H1 (cell line): ENCODE measurements at regions not wholly inside any gene's neighbourhood (a gene's known extent, or its start where the extent isn't known, plus 50 kb on each side); places are given as distances from the start of the nearest gene placed in this dataset.

Experiments
- CTCF ChIA-PET: fragments of 300-600 bp; sonication (Branson Sonifier 250); formaldehyde crosslinking; loops from one replicate; lab custom pipeline; 2021; ENCODE audit not compliant: partially characterized antibody; lab: Charles Lee
- POLR2A ChIA-PET: fragments of 300-600 bp; sonication (Branson Sonifier 250); formaldehyde crosslinking; loops from one replicate; lab custom pipeline; 2021; ENCODE audit warnings: inconsistent platforms; ENCODE audit not compliant: partially characterized antibody; lab: Charles Lee
- DNase-seq, 2 experiments: peaks; one replicate each; pipeline versions ENCODE4 v3.0.0 to v3.0.0-alpha.2; 2010 to 2022; ENCODE audit warnings: low spot score in 2 of 2, low read depth in 1 of 2, mixed read lengths in 1 of 2
- FAIRE-seq: peaks from 2 replicates; lab custom pipeline; 2011; peaks lifted over from hg19 to GRCh38; lab: Jason Lieb, UNC
- H2AFZ ChIP-seq: 2 replicates; pipeline ENCODE4 v1.8.1; 2012; ENCODE audit warnings: low read length, inconsistent platforms
- H2AK5ac ChIP-seq: 2 replicates; pipeline ENCODE4 v1.6.1; 2013; ENCODE audit warnings: low read depth, low read length
- H2BK120ac ChIP-seq: replicated peaks from 2 replicates; pipeline ENCODE3; 2013; ENCODE audit warnings: low read depth, low read length, inconsistent platforms
- H2BK12ac ChIP-seq: 2 replicates; pipeline ENCODE4 v1.6.1; 2013; ENCODE audit warnings: low read depth, low read length
- H2BK15ac ChIP-seq: 2 replicates; pipeline ENCODE4 v1.6.1; 2013; ENCODE audit warnings: low read length
- H2BK20ac ChIP-seq: 2 replicates; pipeline ENCODE4 v1.6.1; 2013; ENCODE audit warnings: low read length
- H2BK5ac ChIP-seq: 2 replicates; pipeline ENCODE4 v1.6.1; 2013; ENCODE audit warnings: low read depth, low read length
- H3K14ac ChIP-seq: 2 replicates; pipeline ENCODE4 v1.6.1; 2013; ENCODE audit warnings: inconsistent platforms; ENCODE audit not compliant: insufficient read length
- H3K18ac ChIP-seq: 2 replicates; pipeline ENCODE4 v1.6.1; 2013; ENCODE audit warnings: low read length; ENCODE audit errors: extremely low read depth
- H3K23ac ChIP-seq: 2 replicates; pipeline ENCODE4 v1.6.1; 2013; ENCODE audit warnings: inconsistent platforms; ENCODE audit not compliant: insufficient read length
- H3K23me2 ChIP-seq: 2 replicates; pipeline ENCODE4 v1.6.1; 2013; ENCODE audit warnings: low read depth, low read length
- H3K27ac ChIP-seq: 2 replicates; pipeline ENCODE4 v1.6.1; 2011; ENCODE audit warnings: low read depth, low read length, inconsistent platforms
- H3K27me3 ChIP-seq, 4 experiments: replicated peaks in 1 of 4; 1 replicate in 1 of 4; 2 replicates in 3 of 4; pipeline versions ENCODE4 v1.6.1 to v1.8.1; 2011 to 2013; ENCODE audit warnings: low read length in 3 of 4, mild to moderate bottlenecking in 3 of 4, inconsistent platforms in 2 of 4, mixed read lengths in 2 of 4, moderate library complexity in 1 of 4; ENCODE audit not compliant: control insufficient read depth in 3 of 4, insufficient read depth in 3 of 4; ENCODE audit errors: extremely low read depth in 1 of 4
- H3K36me3 ChIP-seq, 4 experiments: 2 replicates each; pipeline versions ENCODE4 v1.6.1 to v1.8.1; 2011 to 2013; ENCODE audit warnings: mild to moderate bottlenecking in 4 of 4, low read length in 3 of 4, moderate library complexity in 2 of 4, control low read depth in 1 of 4, inconsistent platforms in 1 of 4; ENCODE audit not compliant: insufficient read depth in 4 of 4, control insufficient read depth in 2 of 4
- H3K4ac ChIP-seq: replicated peaks from 2 replicates; pipeline ENCODE3; 2013; ENCODE audit warnings: low read length, low read depth, mixed read lengths, inconsistent platforms; ENCODE audit not compliant: insufficient read length
- H3K4me1 ChIP-seq, 4 experiments: replicated peaks in 1 of 4; 1 replicate in 1 of 4; 2 replicates in 3 of 4; pipeline versions ENCODE4 v1.6.1 to v1.8.1; 2011 to 2013; ENCODE audit warnings: low read length in 3 of 4, inconsistent platforms in 2 of 4, mixed read lengths in 1 of 4; ENCODE audit not compliant: insufficient read depth in 4 of 4, control insufficient read depth in 3 of 4
- H3K4me2 ChIP-seq, 2 experiments: 2 replicates each; pipeline versions ENCODE4 v1.6.1 to v1.8.1; 2011 to 2013; ENCODE audit warnings: low read depth in 2 of 2, low read length in 2 of 2, control low read depth in 1 of 2, inconsistent platforms in 1 of 2, mild to moderate bottlenecking in 1 of 2; ENCODE audit not compliant: insufficient read depth in 1 of 2
- H3K4me3 ChIP-seq, 4 experiments: fragments of 200-600, 300-600 bp in 1 of 4; sonication (generic), shearing (Covaris generic), sonication (Bioruptor Twin) in 1 of 4; 2 replicates each; pipeline versions ENCODE4 v1.5.1 to v1.8.1; 2011 to 2016; ENCODE audit warnings: low read length in 4 of 4, low read depth in 3 of 4, control low read depth in 2 of 4, inconsistent platforms in 2 of 4, mild to moderate bottlenecking in 2 of 4, mixed read lengths in 1 of 4, moderate library complexity in 1 of 4; ENCODE audit not compliant: insufficient read depth in 2 of 4; ENCODE audit errors: extremely low read depth in 1 of 4
- H3K56ac ChIP-seq: replicated peaks from 2 replicates; pipeline ENCODE3; 2013; ENCODE audit warnings: low read depth, mild to moderate bottlenecking, mixed read lengths, low read length, inconsistent platforms; ENCODE audit not compliant: insufficient read length
- H3K79me1 ChIP-seq: 2 replicates; pipeline ENCODE4 v1.6.1; 2013; ENCODE audit warnings: low read depth, low read length, control low read depth
- H3K79me2 ChIP-seq, 2 experiments: 2 replicates each; pipeline versions ENCODE4 v1.6.1 to v1.8.1; 2012 to 2013; ENCODE audit warnings: low read length in 2 of 2, mild to moderate bottlenecking in 2 of 2, inconsistent platforms in 1 of 2; ENCODE audit not compliant: insufficient read depth in 2 of 2, control insufficient read depth in 1 of 2
- H3K9ac ChIP-seq, 4 experiments: replicated peaks in 1 of 4; 1 replicate in 1 of 4; 2 replicates in 3 of 4; pipeline versions ENCODE4 v1.6.1 to v1.8.1; 2011 to 2013; ENCODE audit warnings: low read depth in 3 of 4, low read length in 3 of 4, control low read depth in 2 of 4, mild to moderate bottlenecking in 2 of 4, moderate library complexity in 2 of 4, inconsistent platforms in 1 of 4; ENCODE audit errors: extremely low read depth in 1 of 4
- H3K9me3 ChIP-seq, 2 experiments: 2 replicates each; pipeline versions ENCODE4 v1.6.1 to v1.8.1; 2012 to 2013; ENCODE audit warnings: mild to moderate bottlenecking in 2 of 2, moderate library complexity in 2 of 2, control low read depth in 1 of 2, inconsistent platforms in 1 of 2, low read depth in 1 of 2, low read length in 1 of 2, mixed read lengths in 1 of 2; ENCODE audit not compliant: insufficient read depth in 2 of 2
- H4K20me1 ChIP-seq, 2 experiments: replicated peaks in 1 of 2; 2 replicates each; pipeline versions ENCODE3 to v1.8.1; 2011 to 2013; ENCODE audit warnings: inconsistent platforms in 2 of 2, low read length in 2 of 2, mild to moderate bottlenecking in 1 of 2; ENCODE audit not compliant: insufficient read depth in 2 of 2, control insufficient read depth in 1 of 2
- H4K5ac ChIP-seq: 2 replicates; pipeline ENCODE4 v1.6.1; 2013; ENCODE audit warnings: low read length, low read depth, mixed read lengths, inconsistent platforms; ENCODE audit not compliant: insufficient read length
- H4K8ac ChIP-seq: 2 replicates; pipeline ENCODE4 v1.8.0; 2013; ENCODE audit warnings: mild to moderate bottlenecking, moderate library complexity, low read length, inconsistent platforms; ENCODE audit not compliant: insufficient read depth; ENCODE audit errors: extremely low read depth
- H4K91ac ChIP-seq: replicated peaks from 2 replicates; pipeline ENCODE3; 2013; ENCODE audit warnings: low read length, mixed read lengths, inconsistent platforms; ENCODE audit not compliant: insufficient read length
- CHD2 ChIP-seq: IDR thresholded peaks from 2 replicates; pipeline ENCODE4 v1.6.1; 2012; ENCODE audit warnings: low read length, improper control_type of control experiment
- EGR1 ChIP-seq: IDR thresholded peaks from 2 replicates; pipeline ENCODE4 v1.6.1; 2011; ENCODE audit warnings: low read depth, low read length, borderline replicate concordance
- GABPA ChIP-seq: IDR thresholded peaks from 2 replicates; pipeline ENCODE4 v1.6.1; 2011; ENCODE audit warnings: mild to moderate bottlenecking, low read length, moderate library complexity, borderline replicate concordance; ENCODE audit not compliant: insufficient read depth
- HDAC6 ChIP-seq: IDR thresholded peaks from one replicate; pipeline ENCODE4 v1.7.1; 2012; ENCODE audit warnings: low read depth, mild to moderate bottlenecking, inconsistent platforms, low read length, moderate library complexity
- KDM1A ChIP-seq: fragments of 200-600, 300-600 bp; sonication (generic); IDR thresholded peaks from 2 replicates; pipeline ENCODE4 v1.7.1; 2016; ENCODE audit warnings: mild to moderate bottlenecking, low read length, borderline replicate concordance
- KDM5A ChIP-seq: fragments of 200-600 bp; IDR thresholded peaks from 2 replicates; pipeline ENCODE4 v1.7.1; 2012; ENCODE audit warnings: mild to moderate bottlenecking, low read length, inconsistent platforms, mixed read lengths
- NANOG ChIP-seq: IDR thresholded peaks from 2 replicates; pipeline ENCODE4 v1.6.1; 2011; ENCODE audit warnings: low read length, low read depth, mild to moderate bottlenecking, inconsistent platforms; ENCODE audit not compliant: insufficient read depth, poor library complexity, severe bottlenecking
- POLR2A ChIP-seq, 2 experiments: IDR thresholded peaks; 1 replicate in 1 of 2; 2 replicates in 1 of 2; pipeline ENCODE4 v1.6.1; 2011; ENCODE audit warnings: low read depth in 2 of 2, low read length in 2 of 2, mild to moderate bottlenecking in 2 of 2; ENCODE audit errors: control extremely low read depth in 1 of 2
- RBBP5 ChIP-seq: IDR thresholded peaks from 2 replicates; pipeline ENCODE4 v1.7.1; 2012; ENCODE audit warnings: low read depth, mild to moderate bottlenecking, inconsistent platforms, low read length, moderate library complexity, borderline replicate concordance
- RXRA ChIP-seq: IDR thresholded peaks from 2 replicates; pipeline ENCODE4 v1.6.1; 2011; ENCODE audit warnings: low read depth, mild to moderate bottlenecking, low read length, moderate library complexity; ENCODE audit not compliant: insufficient read depth
- SRF ChIP-seq: IDR thresholded peaks from 2 replicates; pipeline ENCODE4 v1.6.1; 2011; ENCODE audit warnings: mild to moderate bottlenecking, low read depth, low read length, moderate library complexity
- YY1 ChIP-seq: IDR thresholded peaks from 2 replicates; pipeline ENCODE4 v1.6.1; 2011; ENCODE audit warnings: low read depth, mild to moderate bottlenecking, low read length
- WGBS, 2 experiments: shearing (Covaris generic) in 1 of 2; methylation state at CpG; one replicate each; pipeline versions ENCODE4 v1.1.6 to v1.1.7; 2013 to 2015; ENCODE audit warnings: low lambda C conversion rate in 2 of 2, mixed read lengths in 2 of 2, inconsistent platforms in 1 of 2, low coverage in 1 of 2, missing lambda C conversion rate in 1 of 2; ENCODE audit not compliant: insufficient replicate concordance in 2 of 2, insufficient coverage in 1 of 2, insufficient read length in 1 of 2; ENCODE audit errors: extremely low coverage in 1 of 2, missing lambda C conversion rate in 1 of 2; 5-methylcytosine and 5-hydroxymethylcytosine counted together

DNA sequence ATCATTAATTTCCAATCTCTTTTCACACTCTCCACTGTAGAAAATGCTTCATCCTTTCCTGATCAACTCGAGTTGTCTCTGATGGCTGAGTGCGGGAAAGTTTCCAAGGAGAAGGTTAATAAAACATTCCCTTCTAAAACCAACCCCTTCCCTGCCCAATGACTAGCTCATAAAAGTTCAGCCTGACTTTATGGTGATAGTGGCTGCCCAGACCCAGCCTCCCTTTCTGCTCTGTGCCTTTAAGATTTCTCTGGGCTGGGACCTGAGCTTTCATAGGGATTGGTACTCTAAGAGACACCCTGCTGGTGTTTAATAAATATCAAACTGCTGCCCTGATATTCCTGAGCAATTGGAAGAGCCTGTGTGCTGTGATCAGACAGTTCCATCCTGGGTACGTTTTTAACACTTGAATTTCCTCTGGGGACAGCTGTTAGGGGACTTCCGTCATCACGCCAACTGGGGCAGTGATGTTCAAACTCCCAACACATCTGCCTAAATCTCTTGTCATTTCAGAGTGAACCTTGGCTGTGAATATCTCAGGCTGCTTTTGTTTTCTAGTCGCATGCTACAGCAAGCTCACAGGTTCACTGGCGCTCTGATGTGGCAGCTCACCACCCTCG is 195.0 kb upstream of the KIRREL3 start:
- Histone ChIP-seq H3K27ac (no peak overlapping the region), H3K23me2 (no peaks in the 10 kb centered on the region), H2BK15ac (no peak overlapping the region), H2BK20ac (no peak overlapping the region), H3K14ac (no peak overlapping the region), H3K4me3 (no peak overlapping the region), H3K79me2 (no peaks in the 10 kb centered on the region), H4K8ac (no peak overlapping the region), H4K20me1 (no peaks in the 10 kb centered on the region), H3K56ac (no peak overlapping the region), H3K18ac (no peak overlapping the region), H2BK120ac (no peak overlapping the region), H2AFZ (0 out of 2 replicates have a peak overlapping the region, but pooled peaks have one; percentile 33), H2BK12ac (no peak overlapping the region), H3K79me1 (no peaks in the 10 kb centered on the region), H3K4ac (no peak overlapping the region), H4K5ac (no peak overlapping the region), H3K9me3 (no peaks in the 10 kb centered on the region), H3K4me2 (no peak overlapping the region), H2AK5ac (no peak overlapping the region), H3K4me1 (peaks cover 0 to 2% (median 0%) of the 10 kb centered on the region in 4 experiments; a peak in 3 of 7 replicates), H3K9ac (no peak overlapping the region), H4K91ac (no peak overlapping the region), H3K36me3 (no peaks in the 10 kb centered on the region), H2BK5ac (no peak overlapping the region), H3K23ac (no peak overlapping the region), H3K27me3 (no peaks in the 10 kb centered on the region)
- TF ChIP-seq NANOG (no peak), POLR2A (IDR thresholded peaks at IDR 0.05; ENCODE audit: control extremely low read depth in 1 of 2, low read depth in 2 of 2, low read length in 2 of 2) (no peak), GABPA (no peak), RXRA (no peak), YY1 (no peak), KDM1A (no peak), KDM5A (no peak), SRF (no peak), CHD2 (no peak), RBBP5 (no peak), EGR1 (no peak), HDAC6 (no peak)
- DNase-seq, result no peak
- FAIRE-seq, result no peak
- ChIA-PET POLR2A (no interaction called here), CTCF (interaction anchor here (1.1 to 1.3 kb wide), 2 partner anchors 9 to 150 kb away, joined by 3 read pairs; no protein-coding TSS in a partner anchor)
- 88% methylated on average over 8 of the region's 8 CpGs; no CpG with 5 or more reads in 1 of the 2 experiments for WGBS, 2 experiments
